WI38 (cell line): ENCODE measurements at regions not wholly inside any gene's neighbourhood (a gene's known extent, or its start where the extent isn't known, plus 50 kb on each side); places are given as distances from the start of the nearest gene placed in this dataset.
"Not testable (repeated sequence)": the region's sequence is repeated elsewhere in the genome, so short reads cannot be mapped to it uniquely, and the experiment has no call there.

Source experiments
- H3K4me3 ChIP-seq: 2 replicates; pipeline ENCODE4 v1.5.1; 2011; ENCODE audit warnings: low read depth, mild to moderate bottlenecking, control low read depth, low read length
- TF ChIP-seq, protein P1 (sequence below): IDR thresholded peaks from 2 replicates; pipeline ENCODE4 v1.5.1; 2012; ENCODE audit warnings: low read depth, mild to moderate bottlenecking, control low read depth, low read length

DNA sequence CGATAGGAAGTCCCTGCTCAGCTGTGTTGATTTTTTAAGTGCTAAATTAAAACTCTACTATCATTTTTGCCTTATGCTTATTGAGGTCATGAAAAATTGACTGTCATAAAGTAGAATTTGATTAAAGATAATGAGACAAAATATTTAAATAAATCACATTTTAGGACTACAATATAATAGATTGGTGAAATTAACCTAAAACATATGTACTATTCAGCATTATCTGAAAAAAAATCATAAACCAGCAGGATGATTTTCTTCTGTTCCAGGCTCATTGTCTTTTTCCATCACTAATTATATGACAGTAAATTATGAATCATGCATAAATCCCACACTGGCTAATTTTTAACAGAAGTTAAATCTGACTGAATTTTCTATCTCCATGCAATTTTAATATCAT is 373.6 kb upstream of the NRSN1 start:
- TF ChIP-seq, protein P1, sequence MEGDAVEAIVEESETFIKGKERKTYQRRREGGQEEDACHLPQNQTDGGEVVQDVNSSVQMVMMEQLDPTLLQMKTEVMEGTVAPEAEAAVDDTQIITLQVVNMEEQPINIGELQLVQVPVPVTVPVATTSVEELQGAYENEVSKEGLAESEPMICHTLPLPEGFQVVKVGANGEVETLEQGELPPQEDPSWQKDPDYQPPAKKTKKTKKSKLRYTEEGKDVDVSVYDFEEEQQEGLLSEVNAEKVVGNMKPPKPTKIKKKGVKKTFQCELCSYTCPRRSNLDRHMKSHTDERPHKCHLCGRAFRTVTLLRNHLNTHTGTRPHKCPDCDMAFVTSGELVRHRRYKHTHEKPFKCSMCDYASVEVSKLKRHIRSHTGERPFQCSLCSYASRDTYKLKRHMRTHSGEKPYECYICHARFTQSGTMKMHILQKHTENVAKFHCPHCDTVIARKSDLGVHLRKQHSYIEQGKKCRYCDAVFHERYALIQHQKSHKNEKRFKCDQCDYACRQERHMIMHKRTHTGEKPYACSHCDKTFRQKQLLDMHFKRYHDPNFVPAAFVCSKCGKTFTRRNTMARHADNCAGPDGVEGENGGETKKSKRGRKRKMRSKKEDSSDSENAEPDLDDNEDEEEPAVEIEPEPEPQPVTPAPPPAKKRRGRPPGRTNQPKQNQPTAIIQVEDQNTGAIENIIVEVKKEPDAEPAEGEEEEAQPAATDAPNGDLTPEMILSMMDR: no peak
- no peak overlapping the region for H3K4me3 ChIP-seq

DNA sequence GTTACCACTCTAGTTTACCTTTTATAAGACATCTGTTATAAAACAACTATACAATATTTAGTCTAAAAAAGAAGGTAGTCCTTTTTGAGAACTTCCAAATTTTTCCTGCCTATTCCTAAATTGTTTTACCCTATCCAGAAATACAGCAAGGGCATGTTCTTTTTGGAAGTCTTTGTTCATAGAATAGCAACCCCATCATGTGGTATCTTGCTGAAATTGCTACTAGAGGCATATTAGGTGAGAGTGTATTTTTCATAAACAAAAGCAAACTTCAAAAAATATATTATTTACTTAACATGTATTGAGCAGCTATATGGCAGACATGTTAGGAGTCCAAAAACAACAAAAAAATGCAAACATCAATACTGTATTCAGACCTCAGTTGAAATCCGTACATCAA is 371.8 kb upstream of the NRSN1 start:
- TF ChIP-seq, protein P1: no peak
- H3K4me3 ChIP-seq: no peak overlapping the region

DNA sequence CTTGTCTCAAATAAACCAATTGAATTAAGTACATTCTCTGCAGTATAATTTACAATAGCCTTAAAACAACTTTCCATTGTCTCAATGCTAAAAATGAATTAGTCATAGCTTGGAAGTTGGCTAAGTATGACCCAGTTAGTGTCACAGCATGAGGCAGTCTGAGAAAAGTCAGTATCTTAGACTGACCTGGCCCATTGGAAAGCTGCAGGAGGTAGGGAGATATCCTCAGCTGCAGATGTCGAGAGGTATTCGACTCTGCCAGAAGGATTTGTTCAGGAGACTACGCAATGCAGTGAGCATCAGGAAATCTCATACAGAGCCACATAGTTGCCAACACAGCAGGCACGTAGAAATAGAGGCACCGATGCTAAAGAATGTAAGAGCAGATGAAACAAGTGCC is 350.9 kb upstream of the NRSN1 start:
- TF ChIP-seq, protein P1: no peak
- no peak overlapping the region for H3K4me3 ChIP-seq

DNA sequence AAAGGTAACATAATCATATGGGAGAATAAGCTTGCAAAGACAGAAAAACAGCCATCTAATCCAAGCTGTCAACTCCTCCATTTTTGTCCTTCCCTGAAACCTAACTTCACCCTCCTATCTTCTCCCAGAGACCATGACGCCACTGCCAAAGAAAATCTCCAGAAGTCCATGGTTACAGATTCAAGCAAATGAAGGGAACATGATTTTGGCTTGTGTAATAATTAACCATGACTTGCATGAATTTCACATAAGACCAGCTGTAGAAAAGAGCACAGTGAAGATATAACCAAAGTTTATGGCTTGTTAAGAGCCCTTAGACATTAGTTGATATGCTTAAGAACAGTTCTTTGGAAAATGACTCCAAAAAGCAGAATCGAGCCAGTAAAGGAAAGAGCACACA is 342.1 kb upstream of the NRSN1 start:
- TF ChIP-seq, protein P1: no peak
- H3K4me3 ChIP-seq: no peak overlapping the region

DNA sequence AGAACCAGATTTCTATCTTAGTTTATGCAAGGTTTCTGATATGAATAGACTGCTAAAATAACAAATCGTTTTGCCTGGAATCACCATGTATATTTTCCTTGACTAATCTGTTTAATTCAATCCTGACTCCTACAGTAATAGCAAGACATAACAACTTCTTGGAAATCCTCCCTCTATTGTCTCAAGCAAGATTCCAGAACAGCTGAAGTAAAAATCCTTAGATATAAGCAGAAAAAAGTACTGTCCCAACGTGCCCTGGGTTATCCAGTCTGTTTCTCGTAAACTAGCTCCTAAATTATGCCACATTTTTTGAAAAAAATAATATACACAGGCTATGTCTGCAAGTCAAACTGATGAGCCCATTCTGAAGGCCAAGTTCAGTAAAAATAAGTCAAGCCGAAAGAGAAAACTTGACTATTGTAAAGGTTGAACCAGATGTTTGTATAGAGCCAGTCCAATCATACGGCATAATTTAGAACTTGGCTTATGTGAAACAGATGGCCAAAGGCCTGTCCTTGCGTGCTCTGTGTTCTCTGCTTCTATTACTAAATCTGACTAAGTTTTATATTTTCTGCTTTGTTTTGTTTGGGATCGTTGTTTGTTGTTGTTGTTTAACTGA is 341.6 kb upstream of the NRSN1 start:
- H3K4me3 ChIP-seq: no peak overlapping the region
- TF ChIP-seq, protein P1: no peak

DNA sequence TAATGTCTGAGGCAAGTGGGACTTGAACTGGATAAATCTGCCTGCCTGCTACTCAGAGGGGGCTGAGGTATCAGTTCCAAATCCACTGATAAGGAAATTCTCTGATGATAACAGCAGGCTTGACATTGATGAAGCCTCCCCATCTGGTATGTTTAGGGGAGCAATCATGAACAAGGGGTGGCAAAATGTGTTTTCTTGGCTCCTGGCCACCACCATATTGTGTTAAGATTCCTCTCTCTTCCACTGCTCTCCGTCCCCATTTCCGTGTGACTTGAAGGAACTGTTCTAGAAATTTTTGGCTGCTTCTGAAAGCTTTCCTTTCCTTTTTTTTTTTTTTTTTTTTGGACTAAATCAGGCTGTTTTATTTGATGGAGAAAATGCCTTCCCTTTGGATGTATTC is 335.3 kb upstream of the NRSN1 start:
- TF ChIP-seq, protein P1: no peak

DNA sequence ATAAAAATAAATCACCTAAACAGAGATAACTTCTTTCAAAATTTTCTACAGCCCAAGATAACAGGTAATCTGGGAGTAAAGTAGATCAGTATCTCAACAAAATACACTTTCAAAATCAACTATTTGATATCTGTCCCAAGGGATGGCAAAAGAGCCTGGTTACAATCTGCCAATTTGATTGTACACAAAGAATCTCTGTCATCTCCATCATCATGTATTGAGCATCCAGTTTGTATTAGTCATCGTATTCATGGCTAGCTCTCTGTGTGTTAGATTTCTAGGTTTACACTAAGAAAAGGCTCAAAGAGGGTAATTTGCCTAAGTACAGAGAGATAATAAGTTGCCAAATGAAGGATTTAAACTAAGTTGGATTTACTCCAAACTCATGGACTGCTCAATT is 329.0 kb upstream of the NRSN1 start:
- TF ChIP-seq, protein P1: no peak

More for the DNA sequence above, 335.3 kb upstream of the NRSN1 start:
- no peak overlapping the region for H3K4me3 ChIP-seq

DNA sequence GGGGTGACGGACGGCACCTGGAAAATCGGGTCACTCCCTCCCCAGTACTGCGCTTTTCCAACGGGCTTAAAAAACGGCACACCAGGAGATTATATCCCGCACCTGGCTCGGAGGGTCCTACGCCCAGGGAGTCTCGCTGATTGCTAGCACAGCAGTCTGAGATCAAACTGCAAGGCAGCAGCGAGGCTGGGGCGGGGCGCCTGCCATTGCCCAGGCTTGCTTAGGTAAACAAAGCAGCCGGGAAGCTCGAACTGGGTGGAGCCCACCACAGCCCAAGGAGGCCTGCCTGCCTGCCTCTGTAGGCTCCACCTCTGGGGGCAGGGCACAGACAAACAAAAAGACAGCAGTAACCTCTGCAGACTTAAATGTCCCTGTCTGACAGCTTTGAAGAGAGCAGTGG is 321.7 kb upstream of the NRSN1 start:
- H3K4me3 ChIP-seq: not testable (repeated sequence)

More for the DNA sequence above, 329.0 kb upstream of the NRSN1 start:
- no peak overlapping the region for H3K4me3 ChIP-seq

DNA sequence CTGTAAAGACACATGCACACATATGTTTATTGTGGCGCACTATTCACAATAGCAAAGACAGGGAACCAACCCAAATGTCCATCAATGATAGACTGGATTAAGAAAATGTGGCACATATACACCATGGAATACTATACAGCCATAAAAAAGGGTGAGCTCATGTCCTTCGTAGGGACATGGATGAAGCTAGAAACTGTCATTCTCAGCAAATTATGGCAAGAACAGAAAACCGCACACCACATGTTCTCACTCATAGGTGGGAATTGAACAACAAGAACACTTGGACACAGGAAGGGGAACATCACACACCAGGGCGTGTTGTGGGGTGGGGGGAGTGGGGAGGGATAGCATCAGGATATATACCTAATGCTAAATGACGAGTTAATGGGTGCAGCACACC is 304.9 kb upstream of the NRSN1 start:
- not testable (repeated sequence) for H3K4me3 ChIP-seq
